ENCODE measurements at regions not wholly inside any gene's neighbourhood (a gene's known extent, or its start where the extent isn't known, plus 50 kb on each side); places are given as distances from the start of the nearest gene placed in this dataset.

GRCh38 chr10:5305374-5305773 lies 59.4 kb upstream of the UCN3 start:
- peaks cover 5% of the 10 kb centered on the region for H3K36me3 Mint-ChIP-seq (ENCODE audit: insufficient read depth, unreplicated experiment)
- DNase-seq (ENCODE audit: unreplicated experiment): no peak
- TF ChIP-seq, protein P1, sequence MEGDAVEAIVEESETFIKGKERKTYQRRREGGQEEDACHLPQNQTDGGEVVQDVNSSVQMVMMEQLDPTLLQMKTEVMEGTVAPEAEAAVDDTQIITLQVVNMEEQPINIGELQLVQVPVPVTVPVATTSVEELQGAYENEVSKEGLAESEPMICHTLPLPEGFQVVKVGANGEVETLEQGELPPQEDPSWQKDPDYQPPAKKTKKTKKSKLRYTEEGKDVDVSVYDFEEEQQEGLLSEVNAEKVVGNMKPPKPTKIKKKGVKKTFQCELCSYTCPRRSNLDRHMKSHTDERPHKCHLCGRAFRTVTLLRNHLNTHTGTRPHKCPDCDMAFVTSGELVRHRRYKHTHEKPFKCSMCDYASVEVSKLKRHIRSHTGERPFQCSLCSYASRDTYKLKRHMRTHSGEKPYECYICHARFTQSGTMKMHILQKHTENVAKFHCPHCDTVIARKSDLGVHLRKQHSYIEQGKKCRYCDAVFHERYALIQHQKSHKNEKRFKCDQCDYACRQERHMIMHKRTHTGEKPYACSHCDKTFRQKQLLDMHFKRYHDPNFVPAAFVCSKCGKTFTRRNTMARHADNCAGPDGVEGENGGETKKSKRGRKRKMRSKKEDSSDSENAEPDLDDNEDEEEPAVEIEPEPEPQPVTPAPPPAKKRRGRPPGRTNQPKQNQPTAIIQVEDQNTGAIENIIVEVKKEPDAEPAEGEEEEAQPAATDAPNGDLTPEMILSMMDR (IDR thresholded peaks at IDR 0.05; ENCODE audit: unreplicated experiment): no peak
- intact Hi-C loops (cut with micrococcal nuclease): no loop called here
- no peaks in the 10 kb centered on the region for H3K27me3 Mint-ChIP-seq (ENCODE audit: insufficient read depth, unreplicated experiment)
- peaks cover 10% of the 10 kb centered on the region for H3K9me3 Mint-ChIP-seq (ENCODE audit: unreplicated experiment)
- peaks cover 6% of the 10 kb centered on the region for H3K4me1 Mint-ChIP-seq (ENCODE audit: insufficient read depth, unreplicated experiment)
- no peak overlapping the region for H3K4me3 Mint-ChIP-seq (ENCODE audit: unreplicated experiment)
- ChIA-PET POLR2A (no interaction called here), CTCF (no interaction called here)
- no peak overlapping the region for H3K27ac Mint-ChIP-seq (ENCODE audit: low read depth, unreplicated experiment)
- BruUV-seq (replicated peaks): no TSS peak

DNA sequence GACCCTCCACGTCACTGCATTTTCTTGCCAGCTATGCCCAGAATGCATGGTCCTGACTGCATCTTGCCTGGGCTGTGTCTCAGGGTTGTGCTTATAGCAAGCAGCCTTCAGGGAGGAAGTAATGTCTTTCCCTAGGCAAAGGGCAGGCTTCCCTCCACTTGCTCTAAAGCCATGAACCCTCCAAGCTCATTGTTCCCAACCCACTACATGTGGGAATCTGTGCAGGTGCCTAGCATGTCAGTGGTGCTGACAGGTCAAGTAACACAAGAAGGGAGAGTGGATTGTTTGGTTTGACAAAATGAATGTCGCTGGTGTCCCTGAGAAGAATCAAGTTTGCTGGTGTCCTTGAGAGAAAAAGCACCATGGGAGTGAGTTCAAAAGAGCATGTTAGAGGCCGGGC lies 53.9 kb upstream of the UCN3 start:
- DNase-seq (ENCODE audit: unreplicated experiment): no peak
- Mint-ChIP-seq H3K4me3 (ENCODE audit: unreplicated experiment) (no peak overlapping the region), H3K36me3 (ENCODE audit: insufficient read depth, unreplicated experiment) (no peaks in the 10 kb centered on the region), H3K27ac (ENCODE audit: low read depth, unreplicated experiment) (no peak overlapping the region), H3K9me3 (ENCODE audit: unreplicated experiment) (no peaks in the 10 kb centered on the region), H3K4me1 (ENCODE audit: insufficient read depth, unreplicated experiment) (no peaks in the 10 kb centered on the region), H3K27me3 (ENCODE audit: insufficient read depth, unreplicated experiment) (no peaks in the 10 kb centered on the region)
- TF ChIP-seq, protein P1 (IDR thresholded peaks at IDR 0.05; ENCODE audit: unreplicated experiment): no peak
- BruUV-seq (replicated peaks): no TSS peak
- CTCF ChIA-PET: interaction anchor here (0.7 kb wide), 1 partner anchor 17 kb away, joined by 4 read pairs; no protein-coding TSS in a partner anchor
- intact Hi-C loops (cut with micrococcal nuclease): no loop called here
- POLR2A ChIA-PET: interaction anchor here (0.5 kb wide), 1 partner anchor 184 kb away, joined by 3 read pairs; no protein-coding TSS in a partner anchor

- H3K27ac Mint-ChIP-seq (ENCODE audit: low read depth, unreplicated experiment): no peak overlapping the region
- H3K4me1 Mint-ChIP-seq (ENCODE audit: insufficient read depth, unreplicated experiment): peaks cover 3% of the 10 kb centered on the region
- ChIA-PET POLR2A (no interaction called here), CTCF (interaction anchor here (0.7 kb wide), 1 partner anchor 18 kb away, joined by 4 read pairs; no protein-coding TSS in a partner anchor)
- DNase-seq (ENCODE audit: unreplicated experiment): no peak
- no peaks in the 10 kb centered on the region for H3K9me3 Mint-ChIP-seq (ENCODE audit: unreplicated experiment)
- intact Hi-C loops (cut with micrococcal nuclease): no loop called here
- H3K4me3 Mint-ChIP-seq (ENCODE audit: unreplicated experiment): no peak overlapping the region
- no peaks in the 10 kb centered on the region for H3K36me3 Mint-ChIP-seq (ENCODE audit: insufficient read depth, unreplicated experiment)
- no TSS peak for BruUV-seq (replicated peaks)
- TF ChIP-seq, protein P1 (IDR thresholded peaks at IDR 0.05; ENCODE audit: unreplicated experiment): no peak
- H3K27me3 Mint-ChIP-seq (ENCODE audit: insufficient read depth, unreplicated experiment): no peaks in the 10 kb centered on the region
Observed at GRCh38 chr10:5311617-5312016, 53.1 kb upstream of the UCN3 start.

DNA sequence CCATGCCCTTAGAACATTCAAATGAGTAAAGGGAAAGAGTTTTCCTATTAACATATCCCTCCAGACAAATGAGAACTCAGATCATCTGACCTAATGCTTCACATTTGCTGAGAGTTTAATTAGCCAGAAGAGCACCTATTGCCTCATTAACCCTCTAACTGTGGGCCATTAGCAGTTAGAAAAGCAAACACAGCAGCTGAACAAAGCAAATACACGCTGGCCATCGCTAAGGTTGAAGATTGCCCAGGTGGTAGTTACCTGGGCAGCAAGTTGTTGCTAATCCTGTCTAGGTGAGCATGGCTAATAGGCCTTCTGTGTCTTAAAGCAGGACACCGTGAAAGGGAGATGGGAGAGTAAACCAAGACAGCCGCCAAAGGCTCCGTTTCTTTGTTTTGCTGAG lies 49.9 kb upstream of the UCN3 start:
- H3K4me3 Mint-ChIP-seq (ENCODE audit: unreplicated experiment): no peak overlapping the region
- H3K27me3 Mint-ChIP-seq (ENCODE audit: insufficient read depth, unreplicated experiment): no peaks in the 10 kb centered on the region
- no peaks in the 10 kb centered on the region for H3K9me3 Mint-ChIP-seq (ENCODE audit: unreplicated experiment)
- no peak for DNase-seq (ENCODE audit: unreplicated experiment)
- intact Hi-C loops (cut with micrococcal nuclease): no loop called here
- ChIA-PET POLR2A (no interaction called here), CTCF (interaction anchor here (0.7 to 1.1 kb wide), 2 partner anchors 13 to 126 kb away, joined by 3 read pairs; no protein-coding TSS in a partner anchor)
- no TSS peak for BruUV-seq (replicated peaks)
- TF ChIP-seq, protein P1 (IDR thresholded peaks at IDR 0.05; ENCODE audit: unreplicated experiment): no peak
- no peak overlapping the region for H3K27ac Mint-ChIP-seq (ENCODE audit: low read depth, unreplicated experiment)
- peaks cover 18% of the 10 kb centered on the region for H3K4me1 Mint-ChIP-seq (ENCODE audit: insufficient read depth, unreplicated experiment)
- H3K36me3 Mint-ChIP-seq (ENCODE audit: insufficient read depth, unreplicated experiment): no peaks in the 10 kb centered on the region

Measured in MCF 10A (cell line).